ENCODE measurements at regions not wholly inside any gene's neighbourhood (a gene's known extent, or its start where the extent isn't known, plus 50 kb on each side); places are given as distances from the start of the nearest gene placed in this dataset.
"Not testable (repeated sequence)": the region's sequence is repeated elsewhere in the genome, so short reads cannot be mapped to it uniquely, and the experiment has no call there.

DNA sequence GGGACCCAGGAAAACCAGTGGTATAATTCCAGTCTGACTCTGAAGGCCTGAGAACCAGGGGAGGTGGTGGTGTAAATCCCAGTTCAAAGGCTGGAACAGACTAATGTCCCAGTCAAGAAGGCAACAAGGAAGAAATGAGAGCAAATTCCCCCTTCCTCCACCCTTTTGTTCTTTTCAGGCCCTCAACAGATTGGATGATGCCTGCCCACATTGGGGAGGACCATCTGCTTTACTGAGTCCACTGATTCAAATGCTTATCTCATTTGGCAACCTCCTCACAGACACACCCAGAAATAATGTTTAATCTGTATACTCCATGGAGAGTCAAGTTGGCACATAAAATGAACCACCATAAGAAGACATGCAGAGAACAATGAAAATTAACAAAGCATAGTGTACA is 61.9 kb upstream of the CRYM start:
- intact Hi-C loops (cut with DNase I): no loop called here
- no peak overlapping the region for H3K27ac ChIP-seq
- no peak overlapping the region for H3K4me3 ChIP-seq (replicated peaks in 1 of 3)
- H3K36me3 ChIP-seq: no peaks in the 10 kb centered on the region
- no peak for DNase-seq
- H3K27me3 ChIP-seq: no peaks in the 10 kb centered on the region
- H3K9me3 ChIP-seq: no peaks in the 10 kb centered on the region
- no peak for TF ChIP-seq POLR2A (IDR thresholded peaks at IDR 0.05)
- no peak for TF ChIP-seq CTCF (IDR thresholded peaks at IDR 0.05)
- no peaks in the 10 kb centered on the region for H3K4me1 ChIP-seq

- intact Hi-C loops (cut with DNase I): no loop called here
- Histone ChIP-seq H3K9me3 (no peaks in the 10 kb centered on the region), H3K4me3 (replicated peaks in 1 of 3) (no peak overlapping the region), H3K27me3 (no peaks in the 10 kb centered on the region), H3K36me3 (no peaks in the 10 kb centered on the region), H3K4me1 (no peaks in the 10 kb centered on the region), H3K27ac (no peak overlapping the region)
- WGBS, 2 donors: 79 to 80% methylated on average over 4 of the region's 4 CpGs
- DNase-seq: no peak
- TF ChIP-seq CTCF (IDR thresholded peaks at IDR 0.05) (no peak), POLR2A (IDR thresholded peaks at IDR 0.05) (no peak)
Measured at GRCh38 chr16:21339269-21339641, 61.2 kb upstream of the CRYM start.

GRCh38 chr16:21338537-21339268 is 60.6 kb upstream of the CRYM start:
- 90 to 92% methylated on average over 6 of the region's 6 CpGs for WGBS, 2 donors
- Histone ChIP-seq H3K27me3 (no peaks in the 10 kb centered on the region), H3K9me3 (no peaks in the 10 kb centered on the region), H3K4me1 (no peaks in the 10 kb centered on the region), H3K4me3 (replicated peaks in 1 of 3) (no peak overlapping the region), H3K36me3 (no peaks in the 10 kb centered on the region), H3K27ac (no peak overlapping the region)
- TF ChIP-seq CTCF (IDR thresholded peaks at IDR 0.05): no peak
- no peak for TF ChIP-seq POLR2A (IDR thresholded peaks at IDR 0.05)
- DNase-seq: no peak
- intact Hi-C loops (cut with DNase I): no loop called here

DNA sequence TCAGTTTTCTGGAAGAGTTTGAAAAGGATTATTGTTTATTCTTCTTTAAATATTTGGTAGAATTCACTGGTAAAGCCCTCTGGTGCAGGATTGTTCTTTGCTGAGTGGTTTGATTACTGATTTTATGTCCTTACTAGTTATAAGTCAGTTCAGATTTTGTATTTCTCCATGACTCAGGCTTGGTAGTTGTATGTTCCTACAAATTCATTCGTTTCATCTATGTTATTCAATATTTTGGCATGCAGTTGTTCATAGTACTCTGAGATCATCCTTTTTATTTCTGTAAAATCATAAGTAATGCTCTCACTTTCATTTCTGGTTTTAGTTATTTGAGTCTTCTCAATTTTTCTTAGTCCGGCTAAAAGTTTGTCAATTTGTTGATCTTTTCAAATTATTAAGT is 58.1 kb upstream of the CRYM start:
- 87 to 93% methylated on average over 2 of the region's 2 CpGs for WGBS, 2 donors
- no peaks in the 10 kb centered on the region for H3K4me1 ChIP-seq
- no peak for TF ChIP-seq POLR2A (IDR thresholded peaks at IDR 0.05)
- TF ChIP-seq CTCF (IDR thresholded peaks at IDR 0.05): no peak
- no peak overlapping the region for H3K4me3 ChIP-seq (replicated peaks in 1 of 3)
- no peaks in the 10 kb centered on the region for H3K36me3 ChIP-seq
- H3K9me3 ChIP-seq: no peaks in the 10 kb centered on the region
- H3K27me3 ChIP-seq: no peaks in the 10 kb centered on the region
- H3K27ac ChIP-seq: no peak overlapping the region
- intact Hi-C loops (cut with DNase I): no loop called here
- no peak for DNase-seq

GRCh38 chr16:21334188-21335146 is 56.4 kb upstream of the CRYM start:
- DNase-seq; H3K4me3 ChIP-seq (replicated peaks in 1 of 3); H3K36me3 ChIP-seq; H3K9me3 ChIP-seq; H3K27me3 ChIP-seq; H3K27ac ChIP-seq; H3K4me1 ChIP-seq; intact Hi-C loops (cut with DNase I): not testable (repeated sequence)
- 90 to 96% methylated on average over 16 to 17 of the region's 17 CpGs for WGBS, 2 donors

DNA sequence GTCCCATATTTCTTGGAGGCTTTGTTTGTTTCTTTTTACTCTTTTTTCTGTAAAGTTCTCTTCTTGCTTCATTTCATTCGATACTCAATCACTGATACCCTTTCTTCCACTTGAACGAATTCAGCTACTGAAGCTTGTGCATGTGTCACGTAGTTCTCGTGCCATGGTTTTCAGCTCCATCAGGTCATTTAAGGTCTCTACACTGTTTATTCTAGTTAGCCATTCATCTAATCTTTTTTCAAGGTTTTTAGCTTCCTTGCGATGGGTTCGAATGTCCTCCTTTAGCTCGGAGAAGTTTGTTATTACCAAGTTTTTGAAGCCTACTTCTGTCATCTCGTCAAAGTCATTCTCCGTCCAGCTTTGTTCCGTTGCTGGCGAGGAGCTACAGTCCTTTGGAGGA is 55.6 kb upstream of the CRYM start:
- H3K27me3 ChIP-seq; H3K4me1 ChIP-seq; H3K4me3 ChIP-seq (replicated peaks in 1 of 3); H3K27ac ChIP-seq; H3K9me3 ChIP-seq; DNase-seq; intact Hi-C loops (cut with DNase I); H3K36me3 ChIP-seq: not testable (repeated sequence)
- WGBS, 2 donors: 96% methylated on average over 11 of the region's 11 CpGs
